ENCODE measurements at regions not wholly inside any gene's neighbourhood (a gene's known extent, or its start where the extent isn't known, plus 50 kb on each side); places are given as distances from the start of the nearest gene placed in this dataset.

- Histone ChIP-seq H3K36me3 (no peaks in the 10 kb centered on the region), H3K27me3 (no peaks in the 10 kb centered on the region), H3K9me3 (no peaks in the 10 kb centered on the region), H3K4me1 (peaks cover 0 to 4% (median 0%) of the 10 kb centered on the region in 3 donors), H3K27ac (no peak overlapping the region), H3K4me3 (no peak overlapping the region)
- FAIRE-seq (no peak), ATAC-seq (no peak), DNase-seq (no peak)
- 67 to 69% methylated on average over 2 of the region's 2 CpGs for WGBS, 2 donors
- no peak for TF ChIP-seq CTCF (IDR thresholded peaks at IDR 0.05)
- intact Hi-C loops (cut with DNase I): no loop called here
Measured at GRCh38 chr12:25419595-25419994, 133.5 kb downstream of the LMNTD1 start.

- intact Hi-C loops (cut with DNase I): no loop called here
- Histone ChIP-seq H3K36me3 (no peaks in the 10 kb centered on the region), H3K9me3 (no peaks in the 10 kb centered on the region), H3K4me3 (no peak overlapping the region), H3K27ac (no peak overlapping the region), H3K27me3 (no peaks in the 10 kb centered on the region), H3K4me1 (no peaks in the 10 kb centered on the region)
- no peak for TF ChIP-seq CTCF (IDR thresholded peaks at IDR 0.05)
- 91 to 92% methylated on average over 3 of the region's 3 CpGs for WGBS, 2 donors
- no peak for FAIRE-seq
- ATAC-seq: no peak
- DNase-seq: no peak
Measured at GRCh38 chr12:25417071-25417470, 136.0 kb downstream of the LMNTD1 start.

GRCh38 chr12:25416516-25416915, 136.6 kb downstream of the LMNTD1 start:
- DNase-seq (no peak), FAIRE-seq (no peak), ATAC-seq (no peak)
- intact Hi-C loops (cut with DNase I): no loop called here
- WGBS, 2 donors: 55 to 56% methylated on average over 4 of the region's 4 CpGs
- Histone ChIP-seq H3K4me3 (no peak overlapping the region), H3K4me1 (no peaks in the 10 kb centered on the region), H3K9me3 (no peaks in the 10 kb centered on the region), H3K36me3 (no peaks in the 10 kb centered on the region), H3K27ac (no peak overlapping the region), H3K27me3 (no peaks in the 10 kb centered on the region)
- no peak for TF ChIP-seq CTCF (IDR thresholded peaks at IDR 0.05)

GRCh38 chr12:25415004-25415403, 138.1 kb downstream of the LMNTD1 start:
- no peak overlapping the region for H3K4me3 ChIP-seq
- intact Hi-C loops (cut with DNase I): no loop called here
- WGBS, 2 donors: 66 to 73% methylated on average over 5 of the region's 5 CpGs
- no peaks in the 10 kb centered on the region for H3K36me3 ChIP-seq
- no peak for TF ChIP-seq CTCF (IDR thresholded peaks at IDR 0.05)
- H3K9me3 ChIP-seq: no peaks in the 10 kb centered on the region
- no peak for ATAC-seq
- no peaks in the 10 kb centered on the region for H3K4me1 ChIP-seq
- no peak overlapping the region for H3K27ac ChIP-seq
- DNase-seq: no peak
- FAIRE-seq: no peak
- no peaks in the 10 kb centered on the region for H3K27me3 ChIP-seq

GRCh38 chr12:25412735-25413134, 140.3 kb downstream of the LMNTD1 start:
- intact Hi-C loops (cut with DNase I): no loop called here
- no peak for FAIRE-seq
- ATAC-seq: no peak
- no peaks in the 10 kb centered on the region for H3K27me3 ChIP-seq
- no peaks in the 10 kb centered on the region for H3K36me3 ChIP-seq
- 51 to 59% methylated on average over 3 of the region's 3 CpGs for WGBS, 2 donors
- no peak for DNase-seq
- no peaks in the 10 kb centered on the region for H3K4me1 ChIP-seq
- no peak overlapping the region for H3K4me3 ChIP-seq
- no peaks in the 10 kb centered on the region for H3K9me3 ChIP-seq
- no peak for TF ChIP-seq CTCF (IDR thresholded peaks at IDR 0.05)
- no peak overlapping the region for H3K27ac ChIP-seq
